ENCODE measurements at regions not wholly inside any gene's neighbourhood (a gene's known extent, or its start where the extent isn't known, plus 50 kb on each side); places are given as distances from the start of the nearest gene placed in this dataset.

DNA sequence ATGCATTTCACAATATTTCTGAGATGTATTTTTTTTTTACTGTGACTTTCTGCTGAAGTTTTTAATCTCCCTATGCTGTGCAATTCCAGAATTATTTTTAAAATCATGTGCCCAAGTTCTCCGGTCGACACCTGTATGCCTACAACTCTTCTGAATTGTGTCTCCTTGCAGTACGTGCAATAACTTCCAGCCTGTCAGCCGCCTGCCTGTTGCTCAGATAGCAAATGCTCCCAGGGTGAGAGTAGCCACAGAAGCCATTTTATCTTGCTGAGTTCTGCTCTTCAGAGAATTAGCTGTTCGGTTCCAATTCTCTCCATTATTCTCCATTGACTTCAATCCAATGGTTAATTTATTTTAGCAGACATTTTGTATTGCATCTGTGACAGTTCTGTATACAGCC lies 188.3 kb downstream of the CDC14C start:
- no peak overlapping the region for H3K4me3 ChIP-seq (ENCODE audit: low read depth, low read length)
- DNase-seq (ENCODE audit: low read depth): no peak
- in situ Hi-C loops (cut with HindIII; ENCODE audit: low sequenced_read_pairs): no loop called here
- TF ChIP-seq, protein P1, sequence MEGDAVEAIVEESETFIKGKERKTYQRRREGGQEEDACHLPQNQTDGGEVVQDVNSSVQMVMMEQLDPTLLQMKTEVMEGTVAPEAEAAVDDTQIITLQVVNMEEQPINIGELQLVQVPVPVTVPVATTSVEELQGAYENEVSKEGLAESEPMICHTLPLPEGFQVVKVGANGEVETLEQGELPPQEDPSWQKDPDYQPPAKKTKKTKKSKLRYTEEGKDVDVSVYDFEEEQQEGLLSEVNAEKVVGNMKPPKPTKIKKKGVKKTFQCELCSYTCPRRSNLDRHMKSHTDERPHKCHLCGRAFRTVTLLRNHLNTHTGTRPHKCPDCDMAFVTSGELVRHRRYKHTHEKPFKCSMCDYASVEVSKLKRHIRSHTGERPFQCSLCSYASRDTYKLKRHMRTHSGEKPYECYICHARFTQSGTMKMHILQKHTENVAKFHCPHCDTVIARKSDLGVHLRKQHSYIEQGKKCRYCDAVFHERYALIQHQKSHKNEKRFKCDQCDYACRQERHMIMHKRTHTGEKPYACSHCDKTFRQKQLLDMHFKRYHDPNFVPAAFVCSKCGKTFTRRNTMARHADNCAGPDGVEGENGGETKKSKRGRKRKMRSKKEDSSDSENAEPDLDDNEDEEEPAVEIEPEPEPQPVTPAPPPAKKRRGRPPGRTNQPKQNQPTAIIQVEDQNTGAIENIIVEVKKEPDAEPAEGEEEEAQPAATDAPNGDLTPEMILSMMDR (IDR thresholded peaks at IDR 0.05; ENCODE audit: low read depth, low read length, missing control alignments): no peak

DNA sequence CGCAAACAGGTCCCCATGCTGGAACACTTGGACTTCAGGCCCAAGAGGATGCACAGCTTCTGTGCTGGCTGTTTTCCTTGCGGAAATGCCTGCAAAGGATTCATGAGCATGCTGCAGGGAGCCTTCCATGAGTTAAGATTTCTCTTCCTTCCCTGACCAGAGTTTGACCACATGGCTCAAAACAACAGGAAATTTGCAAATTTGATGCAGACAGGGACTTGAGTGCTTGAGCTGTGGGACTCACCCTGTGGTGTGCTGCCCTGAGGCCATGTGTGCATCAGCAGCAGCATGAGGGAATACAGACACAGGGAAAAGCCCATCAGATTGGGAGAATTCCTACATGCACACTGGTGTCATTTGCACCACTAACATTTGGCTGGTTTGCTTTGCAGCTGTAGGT lies 195.4 kb downstream of the CDC14C start:
- no peak for DNase-seq (ENCODE audit: low read depth)
- H3K4me3 ChIP-seq (ENCODE audit: low read depth, low read length): no peak overlapping the region
- TF ChIP-seq, protein P1 (IDR thresholded peaks at IDR 0.05; ENCODE audit: low read depth, low read length, missing control alignments): no peak
- in situ Hi-C loops (cut with HindIII; ENCODE audit: low sequenced_read_pairs): no loop called here

DNA sequence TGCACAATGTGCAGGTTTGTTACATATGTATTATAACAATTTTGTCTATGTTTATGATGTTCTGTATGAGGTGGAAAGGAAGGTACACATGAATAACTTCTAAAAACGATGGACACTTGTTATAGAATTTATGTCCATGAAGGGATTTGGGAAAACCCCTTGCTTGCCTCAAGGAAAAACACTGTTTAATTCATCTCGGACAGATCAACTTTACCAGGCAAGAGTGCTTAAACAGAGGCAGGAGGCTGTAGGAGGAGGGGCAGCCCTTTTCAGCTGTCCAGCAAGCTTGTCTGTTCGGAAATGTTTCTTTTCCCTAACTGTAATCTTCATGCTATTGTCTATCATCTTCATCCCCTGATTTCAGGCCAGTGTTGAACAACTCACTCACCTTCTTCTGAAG lies 200.9 kb downstream of the CDC14C start:
- in situ Hi-C loops (cut with HindIII; ENCODE audit: low sequenced_read_pairs): no loop called here
- TF ChIP-seq, protein P1 (IDR thresholded peaks at IDR 0.05; ENCODE audit: low read depth, low read length, missing control alignments): no peak

DNA sequence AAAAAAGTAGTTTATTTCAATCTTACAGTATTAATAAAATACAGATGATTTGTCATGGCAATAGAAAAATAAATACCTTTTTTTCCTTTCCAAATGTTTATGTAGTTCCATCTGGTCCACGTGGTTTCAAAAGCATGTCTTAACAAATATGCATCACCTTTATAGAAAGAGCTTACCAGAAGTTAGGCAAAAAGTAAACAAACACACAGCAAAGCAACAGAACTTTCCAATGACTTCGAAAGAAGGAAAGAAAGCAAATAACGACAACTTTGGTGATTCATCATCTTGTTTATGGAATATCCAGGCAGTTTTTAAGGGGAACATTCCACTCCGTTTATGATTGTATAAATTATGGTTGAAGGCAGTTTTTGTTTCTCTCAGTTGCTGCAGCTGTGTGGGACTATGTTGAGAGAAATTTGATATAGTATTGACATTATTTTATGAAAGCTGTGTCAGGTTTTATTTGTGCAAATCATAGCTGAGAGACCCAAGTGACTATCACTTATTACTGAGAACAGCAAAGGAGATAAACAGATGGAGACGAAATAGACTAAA lies 203.1 kb downstream of the CDC14C start:
- no peak overlapping the region for H3K4me3 ChIP-seq (ENCODE audit: low read depth, low read length)
- no peak for DNase-seq (ENCODE audit: low read depth)
- TF ChIP-seq, protein P1 (IDR thresholded peaks at IDR 0.05; ENCODE audit: low read depth, low read length, missing control alignments): no peak
- in situ Hi-C loops (cut with HindIII; ENCODE audit: low sequenced_read_pairs): no loop called here

More for the DNA sequence above, 200.9 kb downstream of the CDC14C start:
- H3K4me3 ChIP-seq (ENCODE audit: low read depth, low read length): no peak overlapping the region
- DNase-seq (ENCODE audit: low read depth): no peak

DNA sequence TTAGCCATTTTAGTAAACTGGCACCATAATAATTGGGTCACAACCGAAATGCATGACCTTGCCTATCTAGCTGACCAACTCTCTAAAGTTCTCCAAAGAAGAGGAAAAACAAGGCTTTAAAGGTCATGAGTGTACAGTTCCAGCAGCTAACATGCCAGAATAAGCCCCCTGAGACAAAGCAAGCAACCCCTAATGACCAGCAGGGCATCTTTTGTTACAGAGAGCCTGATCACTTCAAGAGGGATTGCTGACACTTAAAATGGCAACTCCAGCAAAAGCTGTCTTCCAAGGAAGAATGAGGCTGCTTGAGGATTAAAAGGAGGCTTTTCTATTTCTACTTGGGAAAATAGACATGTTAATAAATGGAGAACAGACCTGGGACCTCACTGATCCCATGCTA lies 213.6 kb downstream of the CDC14C start:
- in situ Hi-C loops (cut with HindIII; ENCODE audit: low sequenced_read_pairs): no loop called here
- TF ChIP-seq, protein P1 (IDR thresholded peaks at IDR 0.05; ENCODE audit: low read depth, low read length, missing control alignments): no peak

DNA sequence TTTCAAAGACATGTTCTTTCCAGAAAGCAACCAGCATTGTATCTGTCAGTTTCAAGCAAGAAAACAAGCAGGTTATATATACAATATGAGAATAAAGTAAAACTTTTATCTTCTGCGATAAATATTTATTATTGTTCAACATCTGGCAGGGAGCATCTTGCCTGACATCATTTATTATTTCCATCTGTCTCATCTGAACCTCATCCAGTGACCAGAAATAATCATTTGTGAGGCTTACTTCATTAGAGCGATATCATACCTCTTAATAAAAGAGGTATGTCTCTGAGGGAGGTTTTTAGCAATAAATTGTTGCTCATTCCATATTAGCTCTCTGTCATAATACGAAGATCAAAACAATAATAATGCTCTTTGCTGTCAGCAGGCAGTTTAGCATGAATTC lies 226.1 kb downstream of the CDC14C start:
- TF ChIP-seq, protein P1 (IDR thresholded peaks at IDR 0.05; ENCODE audit: low read depth, low read length, missing control alignments): no peak
- in situ Hi-C loops (cut with HindIII; ENCODE audit: low sequenced_read_pairs): no loop called here
- no peak for DNase-seq (ENCODE audit: low read depth)
- no peak overlapping the region for H3K4me3 ChIP-seq (ENCODE audit: low read depth, low read length)

More for the DNA sequence above, 213.6 kb downstream of the CDC14C start:
- no peak overlapping the region for H3K4me3 ChIP-seq (ENCODE audit: low read depth, low read length)
- no peak for DNase-seq (ENCODE audit: low read depth)
